ENCODE measurements at regions not wholly inside any gene's neighbourhood (a gene's known extent, or its start where the extent isn't known, plus 50 kb on each side); places are given as distances from the start of the nearest gene placed in this dataset.
A peak's percentile ranks its signal among the peaks of the same experiment; 100 is the strongest.

DNA sequence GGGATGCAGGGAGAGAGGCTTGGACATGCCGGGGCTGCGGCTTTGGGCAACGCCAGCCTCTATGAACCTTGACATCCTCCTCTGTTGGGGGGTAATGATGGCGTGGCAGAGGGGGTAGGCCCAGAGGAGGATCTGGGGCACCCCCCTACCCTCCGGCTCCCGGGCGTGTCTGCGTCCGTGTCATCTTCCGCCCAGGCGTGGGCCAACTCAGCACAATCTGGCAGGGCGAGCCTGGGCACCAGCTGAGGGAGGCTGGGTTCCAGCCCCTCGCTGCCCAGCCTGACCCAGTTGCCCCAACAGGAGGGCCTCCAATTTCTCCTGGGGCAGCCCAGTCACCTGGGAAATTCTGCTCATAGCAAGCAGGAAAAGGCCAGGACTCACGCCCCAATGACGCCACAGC is 62.9 kb upstream of the IL17B start:
- DNase-seq, result no peak

DNA sequence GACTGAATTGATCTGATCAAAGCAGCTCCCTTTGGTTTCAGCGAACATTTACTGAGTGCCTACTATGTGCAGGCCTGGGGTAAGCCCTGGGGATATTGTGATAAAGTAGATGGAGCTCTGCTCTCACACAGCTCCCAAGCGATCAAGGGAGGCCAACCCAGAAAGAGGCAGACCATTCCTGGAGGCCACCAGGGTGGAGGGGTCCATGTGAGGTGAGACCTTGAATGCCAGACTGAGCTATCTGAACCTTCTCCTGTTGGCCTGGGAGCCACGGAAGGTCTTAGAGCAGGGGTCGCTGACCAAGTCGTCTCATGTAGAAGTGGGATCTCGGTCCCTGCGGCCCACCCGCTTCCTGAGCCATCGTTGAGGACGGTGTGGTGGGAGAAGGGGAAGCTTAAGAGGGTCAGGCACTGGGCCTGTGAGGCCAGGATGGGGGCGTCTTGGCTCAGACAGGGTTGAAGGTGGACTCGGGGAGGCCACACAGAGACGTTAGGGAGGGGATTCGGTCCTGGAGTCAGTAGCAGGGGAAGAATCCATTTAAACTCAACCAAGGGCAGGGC is 62.2 kb upstream of the IL17B start:
- no peak for DNase-seq

DNA sequence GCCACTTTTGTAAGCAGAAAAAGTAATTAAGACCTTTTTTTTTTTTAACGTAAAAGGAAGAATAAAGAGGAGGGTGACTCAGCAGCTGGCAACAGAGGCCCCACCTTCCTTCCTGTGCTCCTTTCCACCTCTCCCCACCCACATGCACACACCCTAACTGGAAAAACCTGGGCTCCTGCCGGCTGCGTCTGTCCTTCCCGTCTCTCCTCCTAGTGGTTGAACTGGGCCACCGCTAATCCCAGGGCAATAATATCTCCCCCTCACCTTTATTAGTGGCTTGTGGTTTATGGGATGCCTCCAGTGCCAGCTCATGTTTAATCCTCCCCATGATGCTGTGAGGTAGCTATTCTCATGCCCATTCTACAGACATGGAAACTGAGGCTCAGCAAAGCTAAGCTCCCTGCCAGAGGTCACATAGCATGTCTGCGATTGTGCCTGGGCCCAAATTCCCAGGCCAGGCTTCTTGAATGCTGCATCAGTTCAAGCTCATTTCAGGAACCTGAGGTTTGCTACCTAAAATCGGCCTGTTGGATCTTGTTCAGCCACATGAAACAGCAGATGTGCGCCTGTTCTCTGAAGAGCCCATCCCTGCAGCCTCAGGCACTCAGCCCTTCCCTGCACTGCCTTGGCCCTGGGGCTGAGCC is 60.9 kb upstream of the IL17B start:
- DNase-seq, result peak; percentile 39 to 55

DNA sequence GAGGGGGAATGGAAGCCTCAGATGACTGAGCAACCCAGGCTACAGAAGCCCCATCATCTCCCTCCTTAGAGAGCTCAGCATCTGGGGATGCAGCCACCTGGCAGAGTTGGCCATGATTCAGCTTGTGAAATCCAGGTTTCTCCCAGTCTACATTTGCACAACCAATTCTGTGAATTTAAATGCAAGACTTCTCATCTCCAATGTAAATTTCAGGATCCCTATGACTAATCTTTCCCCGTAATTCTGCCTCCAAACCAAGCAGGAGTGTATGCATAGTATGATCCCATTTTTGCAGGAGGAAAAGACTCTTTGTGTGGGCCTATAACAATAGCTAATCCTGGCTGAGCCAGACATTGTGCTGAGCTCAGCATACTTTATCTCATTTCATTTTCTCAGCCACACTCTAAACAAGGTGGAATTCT is 59.6 kb upstream of the IL17B start:
- no peak for DNase-seq

DNA sequence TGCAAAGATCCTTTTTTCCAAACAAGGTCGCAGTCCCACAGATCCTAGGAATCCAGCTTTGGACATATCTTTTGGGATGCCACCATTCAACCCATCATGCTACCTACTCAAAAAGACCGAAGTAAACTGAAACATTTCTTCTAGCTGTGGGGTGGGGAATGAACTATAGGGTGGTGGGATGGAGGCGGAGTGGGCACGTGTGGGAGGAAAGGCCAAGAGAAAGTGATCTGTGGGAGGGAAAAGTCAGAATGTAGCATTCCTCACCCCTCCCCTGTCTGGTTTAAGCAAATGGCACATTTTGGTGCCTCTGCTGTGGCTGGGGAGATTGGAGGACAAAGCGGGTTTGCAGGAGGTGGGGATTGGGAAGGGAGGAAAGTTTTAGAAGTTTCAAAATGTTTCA is 59.2 kb upstream of the IL17B start:
- no peak for DNase-seq

DNA sequence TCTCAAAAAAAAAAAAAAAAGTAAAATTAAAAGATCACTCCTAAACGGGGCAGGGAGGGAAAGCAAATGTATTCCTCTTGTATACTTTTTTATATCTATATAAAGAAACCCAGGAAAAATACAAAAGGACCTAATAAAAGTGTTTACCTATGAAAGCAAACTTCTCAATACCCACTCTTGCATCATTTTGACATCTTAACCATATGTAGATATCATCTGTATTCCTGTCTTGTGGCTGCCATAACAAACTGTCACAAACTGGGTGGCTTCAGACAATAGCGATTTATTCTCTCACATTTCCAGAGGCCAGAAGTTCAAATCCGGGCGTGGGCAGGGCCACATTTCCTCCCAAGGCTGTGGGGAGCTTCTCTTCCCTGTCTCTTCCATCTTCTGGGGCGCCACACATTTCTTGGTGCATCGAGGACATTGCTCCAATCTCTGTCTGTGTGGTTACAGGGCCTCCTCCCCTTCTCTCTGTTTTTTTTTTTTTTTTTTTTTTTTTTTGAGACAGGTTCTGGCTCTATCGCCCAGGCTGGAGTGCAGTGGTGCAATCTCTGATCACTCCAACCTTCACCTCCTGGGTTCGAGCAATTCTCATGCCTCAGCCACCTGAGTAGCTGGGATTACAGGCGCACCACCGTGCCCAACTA is 58.4 kb upstream of the IL17B start:
- no peak for DNase-seq

GRCh38 chr5:149435660-149436059 is 56.6 kb upstream of the IL17B start:
- no peak for DNase-seq

DNA sequence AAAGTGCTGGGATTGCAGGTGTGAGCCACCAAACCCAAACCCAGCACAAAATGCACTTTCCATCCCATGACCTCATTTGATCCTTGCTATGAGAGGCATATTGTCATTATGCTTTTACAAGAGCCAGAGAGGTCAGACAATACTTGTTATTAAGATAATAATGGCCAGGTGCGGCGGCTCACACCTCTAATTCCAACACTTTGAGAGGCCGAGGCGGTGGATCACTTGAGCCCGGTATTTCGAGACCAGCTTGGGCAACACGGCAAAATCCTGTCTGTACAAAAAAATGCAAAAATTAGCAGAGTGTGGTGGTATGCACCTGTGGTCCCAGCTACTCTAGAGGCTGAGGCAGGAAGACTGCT is 55.9 kb upstream of the IL17B start:
- DNase-seq, result no peak

- DNase-seq, result peak; percentile 22 to 33
Measured at GRCh38 chr5:149434162-149435014, 55.3 kb upstream of the IL17B start.

DNA sequence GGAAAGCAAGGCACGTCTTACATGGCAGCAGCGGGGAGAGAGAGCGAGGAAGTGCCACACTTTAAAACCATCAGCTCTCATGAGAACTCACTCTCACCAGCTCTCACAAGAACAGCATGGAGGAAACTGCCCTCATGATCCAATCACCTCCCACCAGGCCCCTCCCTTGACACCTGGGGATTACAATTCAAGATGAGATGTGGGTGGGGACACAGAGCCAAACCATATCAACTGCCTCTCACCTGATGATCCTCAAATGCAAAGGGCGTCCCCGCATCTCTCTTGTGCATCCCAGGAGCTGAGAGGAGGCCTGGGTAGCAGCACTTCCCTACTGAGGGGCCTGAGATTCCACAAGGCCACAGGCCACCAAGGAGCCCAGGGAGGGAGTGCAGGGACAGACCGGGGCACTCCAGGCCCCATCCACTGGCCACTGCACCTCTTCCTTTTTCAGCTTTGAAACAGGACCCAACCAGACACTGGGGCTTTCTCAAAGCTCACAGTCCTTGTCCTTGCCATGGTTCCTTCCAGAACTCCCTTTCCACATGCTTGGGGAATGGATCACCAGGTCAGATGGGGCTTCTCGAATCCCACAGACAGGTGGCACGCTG is 54.5 kb upstream of the IL17B start:
- no peak for DNase-seq

DNA sequence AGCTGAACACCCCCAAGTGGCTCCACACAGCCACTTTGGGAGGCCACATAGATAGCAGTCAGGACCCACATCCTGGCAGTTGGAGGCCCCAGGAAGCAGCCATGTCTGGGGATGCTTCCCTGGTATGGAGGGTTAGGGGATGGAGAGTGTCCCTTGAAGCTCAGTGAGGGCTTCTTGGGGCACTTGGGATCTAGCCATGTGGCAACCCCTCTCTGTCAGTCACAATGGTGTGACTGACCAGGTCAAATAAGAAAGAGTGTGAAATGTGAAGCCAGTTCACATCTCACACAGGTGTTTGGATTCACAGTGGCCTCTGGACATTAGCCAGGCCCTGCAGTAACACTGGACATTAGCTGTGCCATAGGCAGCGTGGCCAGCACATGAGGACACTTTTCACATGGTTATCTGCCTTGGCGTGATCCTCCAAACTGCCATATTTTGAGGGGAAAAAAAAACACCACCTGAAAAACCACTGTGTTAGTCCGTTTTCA is 53.9 kb upstream of the IL17B start:
- DNase-seq, result no peak

DNA sequence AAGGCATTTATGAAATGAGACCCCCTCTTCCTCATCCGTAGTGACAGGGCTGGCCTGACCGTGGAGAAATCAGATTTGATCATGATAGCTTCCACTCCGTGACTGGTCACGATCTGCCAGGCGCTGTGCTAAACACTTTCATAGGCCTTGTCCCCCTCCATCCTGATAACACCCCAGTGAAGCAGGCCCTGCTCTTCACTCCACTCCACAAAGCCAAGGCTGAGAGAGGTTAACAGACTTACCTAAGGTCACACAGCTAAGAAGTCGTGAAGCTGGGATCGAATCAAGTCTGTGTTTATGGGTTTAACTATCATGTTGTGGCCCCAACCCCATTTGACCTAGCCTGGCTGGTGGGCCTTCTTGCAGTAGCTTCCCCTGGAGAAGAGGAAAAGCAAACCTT is 53.3 kb upstream of the IL17B start:
- no peak for DNase-seq

- DNase-seq, result peak in 1 of 2 experiments; percentile 54
Measured at GRCh38 chr5:149429839-149430721, 51.0 kb upstream of the IL17B start.
